GM18861 (cell line): ENCODE measurements at regions not wholly inside any gene's neighbourhood (a gene's known extent, or its start where the extent isn't known, plus 50 kb on each side); places are given as distances from the start of the nearest gene placed in this dataset.

Source experiments
- ATAC-seq: cut with Tn5 transposase; IDR thresholded peaks from one replicate; pipeline ENCODE4 v1.9.1; 2021; ENCODE audit not compliant: unreplicated experiment

DNA sequence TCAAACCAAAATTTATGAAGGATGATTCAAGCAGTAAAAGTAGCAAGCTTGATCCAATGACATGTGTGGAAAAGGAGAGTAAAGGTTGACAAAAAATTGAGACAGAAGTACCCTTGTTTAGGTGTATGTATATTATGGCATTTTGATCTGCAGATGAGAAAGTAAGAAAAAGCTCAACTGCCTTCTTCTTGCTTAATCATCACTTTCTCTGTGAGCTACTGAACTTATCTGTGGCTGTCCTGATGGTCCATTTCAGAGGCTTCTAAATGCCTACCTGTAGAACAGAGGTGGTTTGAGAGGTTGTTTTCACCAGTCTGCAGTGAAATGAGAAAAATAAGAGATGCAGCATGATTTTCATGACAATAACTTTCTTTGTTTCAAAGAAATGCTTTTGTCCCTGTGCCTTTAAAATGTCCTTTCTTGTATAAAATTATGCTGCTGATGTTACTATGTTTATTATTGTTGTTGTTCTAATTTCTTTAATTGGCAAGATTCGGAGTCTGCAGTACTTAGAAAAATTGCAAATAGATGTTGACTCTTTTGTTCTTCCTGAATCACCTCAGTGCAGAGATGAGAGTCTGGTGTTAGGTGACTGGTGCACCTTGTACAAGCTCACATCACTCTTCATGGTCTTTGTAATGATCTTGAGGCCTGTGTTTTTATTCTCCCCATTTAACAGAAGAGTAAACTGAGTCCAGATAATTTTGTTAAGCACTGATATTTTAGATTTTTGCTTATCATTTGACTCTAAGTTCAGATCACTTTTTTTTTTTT, 821.9 kb downstream of the VRK1 start:
- no peak for ATAC-seq

DNA sequence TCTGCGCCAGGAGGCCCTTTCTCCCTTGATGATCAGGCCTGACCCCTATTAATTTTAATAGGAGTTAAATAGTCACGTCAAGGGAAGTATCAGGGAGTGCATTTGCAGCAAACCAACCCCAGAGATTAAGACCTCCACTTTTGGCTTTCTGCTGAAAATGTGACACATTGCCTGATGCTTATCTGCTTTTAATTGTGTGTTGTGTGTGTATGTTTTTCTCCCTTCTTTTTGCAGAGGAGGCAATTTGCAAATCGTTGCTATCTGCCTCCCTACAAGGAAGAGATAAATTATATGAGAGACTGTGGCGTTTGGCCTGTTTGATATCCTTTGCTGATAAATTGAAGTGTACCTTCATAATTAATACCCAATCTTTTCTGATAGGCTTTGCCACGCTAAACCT, 822.9 kb downstream of the VRK1 start:
- no peak for ATAC-seq

DNA sequence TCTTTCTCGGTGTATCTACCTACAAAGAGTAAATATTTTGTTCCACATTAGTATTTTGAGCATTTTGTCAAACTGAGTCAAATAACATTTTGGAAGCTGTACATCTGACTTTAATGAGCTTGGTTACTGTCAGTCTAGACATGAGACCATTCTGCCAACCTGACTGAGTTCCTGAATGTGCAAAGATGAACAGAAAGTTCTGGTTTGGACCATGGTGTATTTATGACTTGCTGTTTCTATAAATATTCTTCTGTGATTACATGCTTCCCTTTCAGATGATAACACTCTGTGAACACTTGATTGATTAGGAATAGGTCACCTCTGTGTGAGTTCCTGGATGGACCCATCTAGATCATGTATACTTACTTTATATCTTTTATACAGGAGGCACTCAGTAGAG, 827.8 kb downstream of the VRK1 start:
- no peak for ATAC-seq

DNA sequence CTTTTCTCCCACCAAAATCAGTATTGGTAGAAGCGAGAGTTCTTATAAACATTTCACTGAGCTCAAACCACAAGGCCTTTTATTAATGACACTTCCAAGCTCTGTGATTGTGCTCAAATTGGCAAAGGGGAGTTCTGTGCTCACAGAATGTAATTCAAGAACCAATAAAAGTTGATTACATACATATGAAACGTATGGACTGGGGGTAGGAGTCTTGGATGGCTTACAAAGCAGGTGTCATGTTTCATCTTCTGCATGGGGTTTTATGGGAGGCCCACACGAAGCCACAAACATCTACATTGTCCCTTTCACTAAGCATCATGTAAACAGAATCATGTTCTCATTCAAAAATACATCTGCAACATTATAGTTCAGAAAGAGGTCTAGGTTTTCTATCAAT, 828.3 kb downstream of the VRK1 start:
- ATAC-seq: no peak

DNA sequence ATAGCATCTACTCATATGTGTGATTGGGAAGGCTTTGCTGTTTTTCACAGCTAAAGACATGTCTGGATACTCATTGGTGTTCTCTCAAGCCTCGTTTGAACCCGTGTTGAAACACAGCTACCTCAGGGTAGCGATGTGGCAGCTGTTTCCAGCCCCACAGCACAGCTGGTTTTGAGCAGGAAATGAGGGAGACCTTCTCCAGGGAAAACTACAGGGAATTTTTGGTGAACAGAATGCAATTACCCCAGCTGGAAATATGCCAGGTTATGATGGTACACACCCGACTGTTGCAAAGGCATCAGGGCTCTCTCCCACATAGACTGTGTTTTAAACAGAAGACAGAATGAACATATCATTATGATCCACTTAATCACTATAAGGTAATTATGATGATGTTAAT, 828.9 kb downstream of the VRK1 start:
- ATAC-seq: no peak

DNA sequence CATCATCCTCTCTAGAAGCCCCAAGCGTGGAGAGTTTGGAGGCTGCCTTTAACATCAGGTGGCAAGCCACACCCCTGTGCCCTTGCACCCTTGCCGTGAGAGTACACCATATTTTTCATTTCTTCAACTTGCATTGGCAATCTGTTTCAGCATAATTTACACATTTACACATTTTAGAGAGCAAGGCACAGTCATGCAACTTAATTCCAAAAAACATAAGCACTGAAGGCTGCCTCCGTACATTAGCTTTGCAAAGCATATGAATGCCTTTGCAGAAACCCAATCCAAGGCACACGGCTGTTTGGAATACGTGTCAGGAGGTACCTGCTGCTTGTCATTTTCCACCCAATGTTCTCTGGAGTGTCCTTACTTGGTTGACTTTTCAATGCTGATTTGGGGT, 833.1 kb downstream of the VRK1 start:
- ATAC-seq: no peak

DNA sequence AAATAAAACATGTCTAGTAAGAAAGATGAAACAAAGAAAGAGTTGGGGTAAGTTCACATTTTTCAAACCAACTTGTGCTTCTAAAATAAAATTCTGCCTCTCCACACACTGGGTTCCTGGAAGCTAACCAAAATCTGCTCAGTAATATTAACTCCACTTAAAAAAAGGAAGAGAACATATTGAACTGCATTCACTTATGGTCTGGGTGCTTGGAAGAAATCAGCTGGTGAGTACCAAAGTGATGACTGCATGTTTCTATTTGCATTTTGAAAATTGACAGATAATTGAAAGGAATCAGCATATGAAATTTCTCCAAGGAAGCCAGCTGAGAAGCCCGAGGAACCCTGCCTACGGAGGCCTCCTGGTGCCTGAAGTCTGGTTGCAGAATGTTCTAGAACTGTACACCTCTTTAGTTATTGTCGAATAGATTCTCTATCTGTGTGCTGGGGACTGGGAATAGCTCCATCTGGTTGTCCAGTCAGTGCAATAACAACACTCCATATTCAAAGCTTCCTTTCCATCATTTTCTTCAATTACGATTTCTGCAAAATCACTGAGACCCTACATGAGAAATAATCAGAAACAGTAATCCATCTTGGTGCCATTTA, 836.1 kb downstream of the VRK1 start:
- ATAC-seq: no peak

DNA sequence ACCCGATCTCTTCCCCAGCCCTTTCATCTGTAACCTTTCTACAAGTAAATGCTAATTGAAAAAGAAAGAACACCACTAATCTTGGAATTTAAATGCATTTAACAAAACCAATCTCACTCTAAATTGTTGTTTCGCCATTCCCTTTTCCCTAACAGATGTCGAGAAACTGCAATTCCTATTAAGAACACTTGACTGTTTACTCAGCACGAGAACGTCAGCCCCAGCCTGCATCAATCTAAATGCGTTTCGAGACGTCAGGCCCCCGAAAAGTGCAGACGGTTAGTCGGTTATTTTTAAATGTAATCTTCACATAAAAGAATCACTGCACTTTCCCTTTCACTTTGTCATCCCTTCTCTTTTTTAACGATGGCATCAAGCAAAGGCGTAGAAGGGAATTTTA, 837.6 kb downstream of the VRK1 start:
- ATAC-seq: no peak

DNA sequence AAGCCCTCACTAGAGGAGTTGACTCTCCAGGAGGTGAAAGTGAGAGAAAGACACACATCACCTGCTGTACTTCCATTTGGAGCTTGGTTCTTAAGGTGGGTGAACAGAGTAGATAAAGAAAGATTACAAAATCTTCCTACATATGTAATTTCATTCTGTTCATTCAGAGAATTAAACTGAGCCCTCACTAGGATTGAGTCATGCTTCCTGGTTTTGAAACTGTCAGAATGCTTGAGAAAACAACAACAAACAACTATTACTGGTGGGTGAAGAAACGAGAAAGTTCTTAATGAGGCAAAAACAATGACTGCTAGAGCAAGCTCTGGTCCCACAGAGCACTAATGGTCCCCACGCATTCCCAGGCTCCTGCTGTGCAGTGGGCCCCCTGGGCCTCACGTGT, 841.7 kb downstream of the VRK1 start:
- no peak for ATAC-seq

DNA sequence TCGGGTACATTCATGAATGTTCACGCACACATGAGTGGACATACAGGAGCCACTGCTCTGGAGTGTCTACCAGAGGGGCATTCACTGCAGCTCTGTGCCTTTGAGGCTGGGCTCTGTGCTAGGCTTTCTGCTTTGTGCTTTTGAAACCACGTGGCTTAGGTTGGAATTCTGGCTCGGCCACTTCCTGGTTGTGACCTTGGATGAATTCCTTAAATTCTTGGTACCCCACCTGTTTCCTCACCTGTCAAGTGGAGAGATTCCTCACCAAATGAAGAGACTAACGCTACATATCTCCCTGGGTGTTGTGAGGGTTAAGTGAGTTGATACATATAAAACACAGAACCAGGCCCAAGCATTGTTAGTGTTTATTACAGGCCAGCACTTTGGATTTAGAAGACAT, 842.8 kb downstream of the VRK1 start:
- no peak for ATAC-seq

DNA sequence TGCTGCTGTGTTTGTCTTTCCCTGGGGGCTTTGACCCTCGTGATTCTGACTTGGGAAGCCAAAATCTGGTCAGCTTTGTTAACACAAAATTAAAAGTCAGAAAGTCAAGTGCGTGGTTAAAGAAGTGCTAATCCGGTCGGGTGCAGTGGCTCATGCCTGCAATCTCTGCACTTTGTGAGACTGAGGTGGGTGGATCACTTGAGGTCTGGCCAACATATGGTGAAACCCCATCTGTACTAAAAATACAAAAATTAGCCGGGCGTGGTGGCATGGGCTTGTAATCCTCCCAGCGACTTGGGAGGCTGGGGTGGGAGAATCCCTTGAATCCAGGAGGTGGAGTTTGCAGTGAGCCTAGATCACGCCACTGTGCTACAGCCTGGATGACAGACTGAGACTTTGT, 844.6 kb downstream of the VRK1 start:
- ATAC-seq: no peak

DNA sequence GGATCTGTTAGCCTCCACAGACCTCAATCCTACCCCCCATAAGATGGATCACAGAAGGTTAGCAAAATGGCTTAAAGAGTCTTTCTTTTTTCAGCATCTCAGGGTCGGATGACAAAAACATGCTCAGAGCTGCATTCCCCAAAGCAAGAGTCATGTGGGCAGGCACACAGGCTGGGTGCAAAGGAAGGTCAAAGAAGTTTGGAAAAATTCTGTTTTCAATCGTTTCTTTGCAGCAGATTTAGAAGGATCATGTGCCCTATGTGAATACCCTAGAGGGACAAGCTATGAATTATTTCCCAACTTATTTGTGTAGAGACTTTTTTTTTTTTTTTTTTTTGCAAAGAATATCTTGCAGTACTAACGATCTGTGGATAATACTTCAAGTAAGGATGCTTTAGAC, 845.4 kb downstream of the VRK1 start:
- ATAC-seq: no peak

DNA sequence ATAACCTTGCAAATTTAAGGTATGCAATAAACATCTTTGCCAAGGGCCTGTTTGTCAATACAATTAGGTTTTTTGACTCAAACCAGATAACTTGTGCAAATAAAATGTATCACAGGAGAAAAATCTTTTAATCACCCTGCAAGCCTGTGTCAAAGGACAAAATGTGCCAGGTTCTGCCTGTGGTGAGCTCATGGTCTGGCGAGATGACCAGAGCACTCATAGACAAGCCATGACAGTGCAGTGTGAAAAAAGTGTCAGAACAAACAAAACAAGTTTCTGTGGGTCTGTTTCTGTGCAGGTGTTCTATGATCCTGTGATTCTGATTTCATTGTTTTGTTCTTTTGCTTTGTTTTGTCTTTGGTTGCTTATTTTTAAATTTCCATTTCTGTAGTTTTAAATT, 847.2 kb downstream of the VRK1 start:
- no peak for ATAC-seq

DNA sequence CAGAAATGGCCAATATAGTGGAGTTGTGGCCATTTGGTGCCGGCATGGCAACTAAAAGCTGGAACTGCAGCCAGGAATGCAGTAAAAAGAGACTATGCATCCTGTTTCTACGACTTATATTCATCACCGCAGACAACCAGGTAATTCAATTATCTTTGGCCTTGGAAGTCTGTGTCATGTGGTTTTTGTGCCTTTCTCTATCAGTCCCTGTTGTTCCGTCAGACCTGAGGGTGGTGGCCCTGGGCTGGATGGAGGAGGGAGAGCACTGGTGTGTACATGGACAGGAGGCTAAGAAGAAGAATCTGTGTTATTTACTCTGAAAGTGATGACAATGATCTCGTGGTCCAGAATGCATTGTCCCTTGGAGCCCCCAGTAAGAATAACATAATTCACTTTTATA, 852.6 kb downstream of the VRK1 start:
- ATAC-seq: no peak

DNA sequence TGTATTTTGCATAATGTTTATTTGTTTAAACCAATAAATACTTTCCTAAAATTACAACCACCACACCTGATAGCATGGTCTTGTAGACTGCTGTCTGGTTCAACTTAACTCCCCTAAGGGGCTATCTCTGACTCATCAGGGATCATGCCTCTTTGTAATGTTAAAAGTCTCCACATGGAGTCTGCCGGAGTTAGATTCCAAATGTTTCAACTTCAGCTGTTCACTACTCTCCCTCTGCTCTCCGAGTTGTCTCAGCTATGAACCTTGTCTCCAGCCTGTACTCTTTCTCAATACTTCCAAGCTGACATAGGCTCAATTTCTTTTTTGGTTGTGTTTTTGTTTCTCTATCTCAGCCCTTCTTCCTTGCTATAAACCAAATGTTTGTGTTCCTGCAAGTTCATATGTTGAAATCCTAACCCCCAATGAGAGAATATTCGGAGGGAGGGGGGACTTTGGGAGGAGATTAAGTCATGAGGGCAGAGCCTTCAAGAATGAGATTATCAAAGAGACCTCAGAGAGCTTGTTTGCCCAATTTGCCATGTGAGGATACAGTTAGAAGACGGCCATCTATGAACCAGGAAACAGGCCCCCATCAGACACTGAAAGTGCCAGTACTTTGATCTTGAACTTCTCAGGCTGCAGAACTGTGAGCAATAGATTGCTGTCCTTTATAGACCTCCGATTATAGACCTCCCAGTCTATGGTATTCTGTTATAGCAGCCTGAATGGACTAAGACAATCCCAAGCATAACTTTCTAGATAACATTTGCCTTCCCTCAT, 858.2 kb downstream of the VRK1 start:
- no peak for ATAC-seq

DNA sequence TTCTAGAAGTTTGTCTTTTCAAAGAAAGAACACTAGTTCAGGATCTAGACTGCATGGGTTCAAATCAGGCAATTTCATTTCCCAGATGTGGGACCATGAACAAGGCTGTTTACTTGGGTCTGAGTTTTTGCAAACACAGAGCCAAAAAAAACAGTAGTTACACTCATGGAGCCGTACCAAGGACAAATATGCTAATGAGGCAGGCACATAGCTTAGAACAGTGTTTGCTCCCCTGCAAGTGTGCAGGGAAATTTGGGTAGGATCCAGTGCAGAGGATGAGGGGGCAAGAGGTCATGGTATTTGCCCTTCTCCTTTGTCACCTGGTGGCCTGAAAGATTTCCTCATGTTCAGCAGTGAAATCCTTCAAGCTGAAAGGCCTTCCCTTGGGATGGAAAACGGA, 860.4 kb downstream of the VRK1 start:
- no peak for ATAC-seq

DNA sequence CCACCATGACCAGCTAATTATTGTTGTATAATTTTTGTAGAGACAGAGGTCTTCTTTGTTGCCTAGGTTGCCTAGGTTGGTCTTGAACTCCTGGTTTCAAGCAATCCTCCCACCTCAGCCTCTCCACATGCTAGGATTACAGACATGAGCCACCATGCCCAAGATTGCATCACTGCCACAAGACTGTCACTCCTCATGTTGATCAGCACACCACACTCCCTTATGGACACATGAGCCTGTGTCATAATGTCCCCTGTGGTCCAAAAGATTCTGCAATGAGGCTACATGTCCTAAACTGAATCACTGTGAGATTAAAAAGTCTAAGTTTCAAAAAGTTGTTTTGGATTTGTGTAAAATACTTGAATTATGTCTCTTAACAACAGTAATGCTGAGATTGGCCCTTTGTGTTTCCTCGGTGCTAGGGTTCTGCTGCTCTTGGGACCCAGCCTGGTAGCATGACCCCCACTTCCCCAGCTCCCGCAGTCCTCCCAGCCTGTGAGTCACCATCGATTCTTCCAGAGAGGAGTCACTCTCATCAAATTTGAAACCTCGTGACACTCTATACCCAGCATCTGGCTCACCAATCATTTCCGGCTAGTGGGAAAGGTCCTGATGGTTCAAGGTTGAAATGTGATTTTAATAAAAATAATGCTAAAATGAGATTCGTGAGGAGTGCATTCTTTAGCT, 890.9 kb downstream of the VRK1 start:
- ATAC-seq: no peak

DNA sequence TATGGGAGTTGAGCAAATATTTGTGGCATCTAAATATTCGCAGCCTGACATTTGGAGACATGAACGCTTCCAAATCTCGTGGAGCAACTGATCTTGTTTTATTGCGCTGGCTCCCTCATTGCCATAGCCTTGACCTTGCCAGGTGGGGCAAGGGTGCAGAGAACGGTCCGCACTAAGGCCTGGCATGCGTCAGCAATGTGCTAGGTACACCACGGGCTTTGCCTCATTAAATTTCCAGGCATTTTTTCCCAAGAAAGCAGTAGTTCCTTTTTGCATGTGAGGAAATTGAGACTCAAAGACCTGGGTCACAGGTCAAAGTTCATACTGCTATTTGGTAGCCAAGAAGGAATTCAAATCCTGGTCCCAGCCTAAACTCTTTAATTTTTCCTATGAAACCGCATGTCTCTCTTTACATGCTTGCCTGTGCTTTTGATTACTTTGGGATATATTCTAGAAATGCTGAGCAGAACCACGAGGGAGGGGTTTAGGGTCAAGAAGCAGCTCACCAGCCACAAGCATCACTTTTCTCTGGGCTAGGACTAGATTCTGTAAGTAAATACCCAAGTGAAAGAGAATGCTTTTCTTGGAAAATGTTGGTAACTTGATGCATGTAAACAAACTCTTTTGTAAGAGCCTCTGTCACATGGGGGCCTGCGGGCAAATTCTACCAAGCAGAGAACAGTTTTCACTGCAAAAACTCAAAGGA, 891.6 kb downstream of the VRK1 start:
- no peak for ATAC-seq

DNA sequence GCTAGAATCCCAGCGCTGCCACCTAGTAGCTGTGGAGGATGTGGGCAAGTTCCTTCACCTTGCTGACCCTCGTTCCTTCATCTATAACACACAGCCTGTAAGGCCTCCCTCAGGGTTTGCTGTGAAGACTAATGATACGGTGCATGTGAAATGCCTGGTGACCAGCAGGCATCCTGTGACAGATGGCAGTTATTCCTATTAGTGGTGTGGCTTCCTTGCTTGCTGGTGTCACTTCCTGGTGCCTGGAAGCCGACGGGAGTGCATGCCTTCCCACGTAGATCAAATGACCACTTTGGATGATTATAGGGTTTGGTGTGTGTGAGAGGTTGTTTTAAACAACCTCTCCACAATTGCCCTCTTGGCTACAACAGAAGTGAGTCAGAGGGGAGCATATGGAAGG, 894.9 kb downstream of the VRK1 start:
- ATAC-seq: no peak

DNA sequence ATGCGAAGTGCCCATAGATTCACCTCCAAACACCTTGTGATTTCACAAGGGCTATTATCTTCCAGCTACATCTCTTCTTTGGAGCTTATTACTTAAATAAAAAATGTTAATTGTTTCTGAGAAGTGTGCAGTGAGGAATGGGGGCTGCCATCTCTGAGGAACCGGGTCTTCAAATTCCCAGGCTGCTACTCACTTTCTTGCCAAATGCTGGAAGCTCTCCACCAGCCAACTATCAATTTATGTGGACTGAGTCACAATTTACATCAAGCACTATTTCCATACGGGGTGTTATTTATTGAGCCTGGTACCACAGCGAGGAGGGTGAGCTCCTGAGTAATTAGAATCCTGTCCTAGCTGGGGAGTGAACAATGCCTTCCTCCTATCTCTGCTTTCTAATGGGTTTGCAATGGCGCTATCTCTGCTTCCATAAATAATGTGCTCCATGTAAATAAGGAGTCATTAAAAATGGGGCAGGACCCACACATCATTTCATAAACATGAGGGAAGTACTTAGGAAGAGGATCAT, 898.3 kb downstream of the VRK1 start:
- no peak for ATAC-seq

DNA sequence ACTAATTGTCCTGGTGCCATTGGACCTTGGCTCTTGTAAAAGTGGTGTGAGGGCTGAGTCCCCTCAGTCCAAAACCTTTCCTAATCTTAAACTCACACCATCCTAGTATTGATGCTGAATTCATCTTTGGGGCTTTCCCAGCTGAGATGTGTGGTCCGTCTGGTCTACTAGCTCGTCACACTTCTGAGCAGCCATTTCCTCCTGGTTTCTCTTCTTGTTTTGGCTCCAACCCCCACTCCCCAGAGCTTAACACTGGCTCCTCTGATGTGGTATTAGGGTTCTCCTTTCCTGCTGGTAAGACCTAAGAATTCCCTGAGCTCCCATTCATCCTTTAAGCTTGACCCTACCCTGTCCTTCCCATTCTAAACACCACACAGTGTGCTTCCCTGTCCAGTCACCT, 900.6 kb downstream of the VRK1 start:
- ATAC-seq: no peak
